ENCODE measurements at regions not wholly inside any gene's neighbourhood (a gene's known extent, or its start where the extent isn't known, plus 50 kb on each side); places are given as distances from the start of the nearest gene placed in this dataset.

DNA sequence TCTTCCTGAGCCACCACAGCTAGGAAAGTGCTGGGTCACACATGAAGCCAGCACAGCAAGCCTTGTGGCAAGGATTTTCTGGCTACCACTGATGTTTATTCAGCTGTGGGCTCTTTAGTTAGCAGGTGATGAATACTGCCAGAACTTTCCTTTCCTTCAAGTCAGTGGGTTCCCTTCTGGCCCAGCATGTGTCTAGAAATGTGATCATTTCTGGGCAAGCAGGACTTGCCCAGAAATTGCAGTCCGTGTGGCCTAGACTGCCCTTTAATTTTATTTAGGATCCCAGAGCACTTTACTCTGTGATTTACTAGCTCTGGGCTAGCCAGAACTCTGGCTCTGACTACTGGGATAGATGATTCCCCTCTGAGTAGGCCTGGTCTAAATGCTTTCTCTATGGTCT is 397.5 kb downstream of the ZIC4 start:
- TF ChIP-seq POLR2A (IDR thresholded peaks at IDR 0.05) (no peak), CTCF (IDR thresholded peaks at IDR 0.05) (no peak)
